ENCODE measurements at regions not wholly inside any gene's neighbourhood (a gene's known extent, or its start where the extent isn't known, plus 50 kb on each side); places are given as distances from the start of the nearest gene placed in this dataset.
"Not testable (repeated sequence)": the region's sequence is repeated elsewhere in the genome, so short reads cannot be mapped to it uniquely, and the experiment has no call there.

DNA sequence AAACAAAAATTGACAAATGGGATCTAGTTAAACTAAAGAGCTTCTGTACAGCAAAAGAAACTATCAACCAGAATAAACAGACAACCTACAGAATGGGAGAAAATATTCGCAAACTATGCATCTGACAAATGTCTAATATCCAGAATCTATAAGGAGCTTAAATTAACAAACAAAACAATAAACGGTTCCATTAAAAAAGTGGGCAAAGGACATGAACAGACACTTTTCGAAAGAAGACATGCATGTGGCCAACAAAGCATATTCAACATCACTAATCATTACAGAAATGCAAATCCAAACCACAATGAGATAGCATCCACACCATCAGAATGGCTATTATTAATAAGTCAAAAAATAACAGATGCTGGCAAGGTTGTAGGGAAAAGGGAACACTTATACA lies 50.5 kb upstream of the MED13L start:
- H3K36me3 ChIP-seq; H3K4me1 ChIP-seq; H3K27me3 ChIP-seq; H3K27ac ChIP-seq; H3K4me3 ChIP-seq; ATAC-seq (ENCODE audit: low FRiP score in 2 of 2); DNase-seq; H3K9me3 ChIP-seq: not testable (repeated sequence)
- WGBS, 2 donors: 96 to 99% methylated on average over 3 of the region's 3 CpGs

DNA sequence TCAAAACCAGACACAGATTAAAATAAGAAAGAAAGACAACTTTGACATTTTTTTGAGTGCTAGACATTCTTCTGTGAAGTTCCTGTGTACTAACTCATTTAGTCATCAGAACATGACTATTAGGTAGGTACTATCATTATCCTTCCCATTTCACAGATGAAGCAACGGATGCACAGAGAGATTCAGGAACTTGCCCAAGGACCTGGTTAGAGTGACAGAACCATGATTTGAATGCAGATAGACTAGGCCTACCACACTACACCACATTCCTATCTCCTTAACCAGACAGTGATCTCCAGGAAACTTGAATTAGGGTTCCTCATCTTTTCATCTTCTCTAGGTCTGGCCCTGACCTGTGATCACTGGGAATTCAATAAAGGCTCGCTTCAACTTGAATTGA lies 54.4 kb upstream of the MED13L start:
- DNase-seq (no peak), ATAC-seq (ENCODE audit: low FRiP score in 2 of 2) (no peak)
- Histone ChIP-seq H3K36me3 (no peaks in the 10 kb centered on the region), H3K27ac (no peak overlapping the region), H3K4me3 (no peak overlapping the region), H3K4me1 (no peaks in the 10 kb centered on the region), H3K9me3 (no peaks in the 10 kb centered on the region), H3K27me3 (no peaks in the 10 kb centered on the region)
- no peak for TF ChIP-seq POLR2AphosphoS5 (IDR thresholded peaks at IDR 0.05)
- TF ChIP-seq POLR2A (IDR thresholded peaks at IDR 0.05): no peak
- TF ChIP-seq, protein P1, sequence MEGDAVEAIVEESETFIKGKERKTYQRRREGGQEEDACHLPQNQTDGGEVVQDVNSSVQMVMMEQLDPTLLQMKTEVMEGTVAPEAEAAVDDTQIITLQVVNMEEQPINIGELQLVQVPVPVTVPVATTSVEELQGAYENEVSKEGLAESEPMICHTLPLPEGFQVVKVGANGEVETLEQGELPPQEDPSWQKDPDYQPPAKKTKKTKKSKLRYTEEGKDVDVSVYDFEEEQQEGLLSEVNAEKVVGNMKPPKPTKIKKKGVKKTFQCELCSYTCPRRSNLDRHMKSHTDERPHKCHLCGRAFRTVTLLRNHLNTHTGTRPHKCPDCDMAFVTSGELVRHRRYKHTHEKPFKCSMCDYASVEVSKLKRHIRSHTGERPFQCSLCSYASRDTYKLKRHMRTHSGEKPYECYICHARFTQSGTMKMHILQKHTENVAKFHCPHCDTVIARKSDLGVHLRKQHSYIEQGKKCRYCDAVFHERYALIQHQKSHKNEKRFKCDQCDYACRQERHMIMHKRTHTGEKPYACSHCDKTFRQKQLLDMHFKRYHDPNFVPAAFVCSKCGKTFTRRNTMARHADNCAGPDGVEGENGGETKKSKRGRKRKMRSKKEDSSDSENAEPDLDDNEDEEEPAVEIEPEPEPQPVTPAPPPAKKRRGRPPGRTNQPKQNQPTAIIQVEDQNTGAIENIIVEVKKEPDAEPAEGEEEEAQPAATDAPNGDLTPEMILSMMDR (IDR thresholded peaks at IDR 0.05): no peak
- no peak for TF ChIP-seq EP300 (IDR thresholded peaks at IDR 0.05)
- 77 to 87% methylated on average over 2 of the region's 2 CpGs for WGBS, 2 donors

DNA sequence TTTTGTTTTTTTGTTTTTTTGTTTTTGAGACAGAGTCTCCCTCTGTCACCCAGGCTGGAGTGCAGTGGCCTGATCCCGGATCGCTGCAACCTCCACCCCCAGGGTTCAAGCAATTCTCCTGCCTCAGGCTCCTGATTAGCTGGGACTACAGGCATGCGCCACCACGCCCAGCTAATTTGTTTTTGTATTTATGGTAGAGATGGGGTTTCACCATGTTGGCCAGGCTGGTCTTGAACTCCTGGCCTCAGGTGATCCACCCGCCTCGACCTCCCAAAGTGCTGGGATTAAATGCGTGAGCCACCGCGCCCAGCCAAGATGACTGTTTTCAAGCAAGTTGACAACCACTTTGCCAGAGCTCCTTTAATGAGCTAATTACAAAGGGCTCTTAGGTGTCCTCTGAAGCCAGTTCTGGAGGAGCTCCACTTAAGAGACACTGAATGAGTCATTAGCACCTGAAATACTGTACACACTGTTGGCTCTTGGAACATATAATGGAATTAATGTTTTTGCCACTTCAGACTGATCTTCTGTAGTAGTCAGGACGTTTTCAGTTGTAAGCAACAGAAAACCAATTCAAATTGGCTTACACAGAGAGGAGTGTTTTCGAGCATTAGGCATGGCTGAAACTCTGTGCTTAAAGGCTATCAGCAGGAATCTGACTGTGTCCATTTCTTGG lies 55.4 kb upstream of the MED13L start:
- Histone ChIP-seq H3K4me3 (no peak overlapping the region), H3K36me3 (no peaks in the 10 kb centered on the region), H3K9me3 (no peaks in the 10 kb centered on the region), H3K27ac (no peak overlapping the region), H3K27me3 (no peaks in the 10 kb centered on the region), H3K4me1 (no peaks in the 10 kb centered on the region)
- DNase-seq (no peak), ATAC-seq (ENCODE audit: low FRiP score in 2 of 2) (peak in 1 of 2 donors; percentile 79)
- 71 to 80% methylated on average over 6 to 11 of the region's 11 CpGs for WGBS, 2 donors
- TF ChIP-seq POLR2AphosphoS5 (IDR thresholded peaks at IDR 0.05) (no peak), EP300 (IDR thresholded peaks at IDR 0.05) (peak in 1 of 4 donors; percentile 49)

DNA sequence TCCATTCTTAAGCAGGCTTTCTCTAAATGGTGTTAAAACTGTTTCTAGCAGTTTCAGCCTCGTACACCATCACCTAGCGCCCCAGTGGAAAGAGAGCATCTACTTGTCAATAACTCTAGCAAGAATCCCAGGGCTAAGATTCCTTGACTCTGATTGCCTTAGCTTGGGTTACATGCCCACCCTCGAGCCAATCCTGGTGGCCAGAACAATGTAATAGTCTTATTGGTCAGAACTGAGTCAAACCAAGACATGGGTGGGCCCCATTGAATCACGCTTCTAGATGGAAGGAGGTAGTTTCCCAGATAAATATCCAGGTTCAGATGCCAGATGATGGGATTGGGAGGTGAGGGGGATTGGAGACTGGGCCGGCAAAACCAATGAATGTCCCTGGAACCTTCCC lies 55.9 kb upstream of the MED13L start:
- TF ChIP-seq POLR2A (IDR thresholded peaks at IDR 0.05) (no peak), POLR2AphosphoS5 (IDR thresholded peaks at IDR 0.05) (no peak), EP300 (IDR thresholded peaks at IDR 0.05) (no peak)
- TF ChIP-seq, protein P1 (IDR thresholded peaks at IDR 0.05): no peak
- ATAC-seq (ENCODE audit: low FRiP score in 2 of 2) (no peak), DNase-seq (no peak)
- Histone ChIP-seq H3K27me3 (no peaks in the 10 kb centered on the region), H3K36me3 (no peaks in the 10 kb centered on the region), H3K9me3 (no peaks in the 10 kb centered on the region), H3K4me1 (no peaks in the 10 kb centered on the region), H3K27ac (no peak overlapping the region), H3K4me3 (no peak overlapping the region)
- WGBS, 2 donors: 83 to 89% methylated on average over 5 of the region's 5 CpGs

DNA sequence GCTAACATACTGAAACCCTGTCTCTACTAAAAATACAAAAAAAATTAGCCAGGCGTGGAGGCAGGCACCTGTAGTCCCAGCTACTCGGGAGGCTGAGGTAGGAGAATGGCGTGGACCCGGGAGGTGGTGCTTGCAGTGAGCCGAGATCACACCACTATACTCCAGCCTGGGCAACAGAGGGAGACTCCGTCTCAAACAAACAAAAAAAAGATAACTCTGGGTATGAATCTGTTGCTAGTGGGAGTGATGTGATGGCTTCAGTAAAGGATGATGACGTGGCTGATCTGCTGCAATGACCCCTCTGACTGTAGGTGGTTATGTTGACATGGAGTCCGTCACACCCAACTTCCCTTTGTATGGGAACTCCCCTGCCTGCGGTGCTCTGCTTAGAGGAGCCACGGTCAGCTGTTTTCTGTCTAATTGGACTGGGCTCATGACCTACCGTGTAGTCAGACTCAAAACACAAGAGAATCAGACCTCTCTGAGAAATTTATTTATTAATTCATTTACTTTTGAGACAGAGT lies 59.1 kb upstream of the MED13L start:
- TF ChIP-seq POLR2AphosphoS5 (IDR thresholded peaks at IDR 0.05): peak; percentile 17 to 27
- TF ChIP-seq, protein P1 (IDR thresholded peaks at IDR 0.05): no peak
- WGBS, 2 donors: 78 to 84% methylated on average over 11 of the region's 11 CpGs
- H3K36me3 ChIP-seq: no peaks in the 10 kb centered on the region
- H3K27ac ChIP-seq: no peak overlapping the region
- peaks cover 0 to 11% (median 0%) of the 10 kb centered on the region in 4 donors for H3K4me1 ChIP-seq
- DNase-seq: peak in 1 of 2 donors; percentile 71
- ATAC-seq (ENCODE audit: low FRiP score in 2 of 2): peak; percentile 58 to 70
- H3K9me3 ChIP-seq: no peaks in the 10 kb centered on the region
- no peaks in the 10 kb centered on the region for H3K27me3 ChIP-seq
- no peak overlapping the region for H3K4me3 ChIP-seq

DNA sequence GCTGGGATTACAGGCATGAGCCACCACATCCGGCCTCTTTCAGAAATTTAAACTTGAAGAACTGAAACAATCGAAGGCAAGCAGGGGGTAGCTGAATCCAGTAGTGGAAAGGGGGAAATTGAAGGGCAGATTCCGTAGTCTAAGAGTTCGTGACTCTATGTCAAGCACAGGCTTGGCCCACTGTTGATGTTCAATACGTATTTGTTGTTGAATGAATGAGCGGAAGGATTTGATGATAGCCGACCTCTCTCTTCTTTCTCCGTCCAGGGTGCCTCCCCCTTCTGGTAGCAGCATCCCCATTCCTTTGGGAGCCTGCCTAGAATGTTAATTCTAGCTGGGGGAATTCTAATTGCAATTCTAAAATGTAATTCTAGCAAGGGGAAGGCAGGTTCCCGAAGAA lies 59.8 kb upstream of the MED13L start:
- DNase-seq (no peak), ATAC-seq (ENCODE audit: low FRiP score in 2 of 2) (no peak)
- Histone ChIP-seq H3K36me3 (no peaks in the 10 kb centered on the region), H3K4me1 (peaks cover 0 to 11% (median 0%) of the 10 kb centered on the region in 4 donors), H3K27ac (no peak overlapping the region), H3K4me3 (no peak overlapping the region), H3K9me3 (no peaks in the 10 kb centered on the region), H3K27me3 (no peaks in the 10 kb centered on the region)
- 86 to 88% methylated on average over 9 of the region's 9 CpGs for WGBS, 2 donors
- TF ChIP-seq POLR2AphosphoS5 (IDR thresholded peaks at IDR 0.05): no peak
- TF ChIP-seq POLR2A (IDR thresholded peaks at IDR 0.05): no peak
- TF ChIP-seq, protein P1 (IDR thresholded peaks at IDR 0.05): no peak
- no peak for TF ChIP-seq EP300 (IDR thresholded peaks at IDR 0.05)

Measured in upper lobe of left lung (tissue), 6 donors.